ENCODE measurements at regions not wholly inside any gene's neighbourhood (a gene's known extent, or its start where the extent isn't known, plus 50 kb on each side); places are given as distances from the start of the nearest gene placed in this dataset.

DNA sequence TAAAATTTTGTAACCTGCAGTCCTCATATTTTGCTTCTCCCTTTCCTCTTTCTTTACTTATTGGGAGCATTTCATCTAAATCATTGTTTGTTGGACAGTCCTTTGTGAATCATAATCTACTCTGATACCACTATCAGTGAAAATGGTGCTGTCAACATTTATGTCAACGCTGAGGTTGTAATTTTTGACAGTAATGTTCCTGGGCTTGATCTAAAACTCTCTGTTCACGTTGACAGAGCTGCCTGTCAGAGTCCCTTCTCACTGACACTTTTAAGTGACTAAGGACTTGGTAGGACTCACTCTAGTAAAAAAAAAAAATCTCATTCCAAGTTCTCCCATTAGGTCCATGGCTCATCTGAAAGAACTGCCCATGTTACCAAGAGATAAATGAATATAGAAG lies 1640.8 kb upstream of the PIK3C3 start:
- no peak for TF ChIP-seq FOXM1 (IDR thresholded peaks at IDR 0.05; ENCODE audit: borderline replicate concordance)
- TF ChIP-seq, protein P1, sequence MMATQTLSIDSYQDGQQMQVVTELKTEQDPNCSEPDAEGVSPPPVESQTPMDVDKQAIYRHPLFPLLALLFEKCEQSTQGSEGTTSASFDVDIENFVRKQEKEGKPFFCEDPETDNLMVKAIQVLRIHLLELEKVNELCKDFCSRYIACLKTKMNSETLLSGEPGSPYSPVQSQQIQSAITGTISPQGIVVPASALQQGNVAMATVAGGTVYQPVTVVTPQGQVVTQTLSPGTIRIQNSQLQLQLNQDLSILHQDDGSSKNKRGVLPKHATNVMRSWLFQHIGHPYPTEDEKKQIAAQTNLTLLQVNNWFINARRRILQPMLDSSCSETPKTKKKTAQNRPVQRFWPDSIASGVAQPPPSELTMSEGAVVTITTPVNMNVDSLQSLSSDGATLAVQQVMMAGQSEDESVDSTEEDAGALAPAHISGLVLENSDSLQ (IDR thresholded peaks at IDR 0.05): no peak
- no peak for TF ChIP-seq ELF4 (IDR thresholded peaks at IDR 0.05)

All from HEK293T (cell line).